Neural progenitor cell (in vitro differentiated cells): ENCODE measurements at regions not wholly inside any gene's neighbourhood (a gene's known extent, or its start where the extent isn't known, plus 50 kb on each side); places are given as distances from the start of the nearest gene placed in this dataset.

Experiments
- DNase-seq: peaks from one replicate; pipeline ENCODE4 v3.0.0-alpha.2; 2016; ENCODE audit warnings: low spot score
- H2AFZ ChIP-seq: fragments of 200-600 bp; sonication (generic); replicated peaks from 2 replicates; pipeline ENCODE4 v1.6.1; 2016; ENCODE audit warnings: antibody characterized with exemption
- H3F3A ChIP-seq: fragments of 200-600 bp; sonication (generic); 2 replicates; pipeline ENCODE4 v1.6.1; 2016; ENCODE audit warnings: antibody characterized with exemption, low read depth
- H3K27ac ChIP-seq: fragments of 200-600 bp; sonication (generic); 2 replicates; pipeline ENCODE4 v1.5.1; 2016; ENCODE audit warnings: mild to moderate bottlenecking
- H3K27me3 ChIP-seq: fragments of 200-600 bp; sonication (generic); 2 replicates; pipeline ENCODE4 v1.6.1; 2016; ENCODE audit warnings: mild to moderate bottlenecking, moderate library complexity
- H3K36me3 ChIP-seq: fragments of 200-600 bp; sonication (generic); 2 replicates; pipeline ENCODE4 v1.5.1; 2016
- H3K4me1 ChIP-seq: fragments of 200-600 bp; sonication (generic); 2 replicates; pipeline ENCODE4 v1.6.1; 2016; ENCODE audit warnings: mixed run types
- H3K4me2 ChIP-seq: fragments of 200-600 bp; sonication (generic); 2 replicates; pipeline ENCODE4 v1.6.1; 2016
- H3K4me3 ChIP-seq: fragments of 200-600 bp; sonication (generic); 2 replicates; pipeline ENCODE4 v1.5.1; 2016
- H3K79me2 ChIP-seq: fragments of 200-600 bp; sonication (generic); 2 replicates; pipeline ENCODE4 v1.6.1; 2016; ENCODE audit warnings: low read depth
- H3K9ac ChIP-seq: fragments of 200-600 bp; sonication (generic); 2 replicates; pipeline ENCODE4 v1.6.1; 2016
- H3K9me3 ChIP-seq: fragments of 200-600 bp; sonication (generic); 2 replicates; pipeline ENCODE4 v1.5.1; 2016; ENCODE audit warnings: low read depth
- H4K20me1 ChIP-seq: fragments of 200-600 bp; sonication (generic); 2 replicates; pipeline ENCODE4 v1.6.1; 2016; ENCODE audit warnings: low read depth
- H3K27ac Mint-ChIP-seq: 3 replicates; pipeline ENCODE4 v1.8.0; 2021; ENCODE audit warnings: mixed read lengths
- H3K27me3 Mint-ChIP-seq: 2 replicates; pipeline ENCODE4 v1.8.0; 2022; ENCODE audit warnings: low read depth, mild to moderate bottlenecking, inconsistent platforms, moderate library complexity, mixed read lengths; ENCODE audit not compliant: insufficient read depth
- H3K36me3 Mint-ChIP-seq: 3 replicates; pipeline ENCODE4 v1.8.0; 2021; ENCODE audit warnings: mixed read lengths
- H3K4me1 Mint-ChIP-seq: 3 replicates; pipeline ENCODE4 v1.8.0; 2021; ENCODE audit warnings: mixed read lengths
- H3K4me3 Mint-ChIP-seq: 3 replicates; pipeline ENCODE4 v1.8.0; 2021; ENCODE audit warnings: mild to moderate bottlenecking, moderate library complexity, mixed read lengths
- H3K9me3 Mint-ChIP-seq: 3 replicates; pipeline ENCODE4 v1.8.0; 2020; ENCODE audit warnings: mixed read lengths
- EZH2 ChIP-seq: fragments of 200-600 bp; sonication (generic); IDR thresholded peaks from 2 replicates; pipeline ENCODE4 v1.6.1; 2017; ENCODE audit warnings: antibody characterized with exemption, mild to moderate bottlenecking, moderate library complexity
- EZH2phosphoT487 ChIP-seq: fragments of 200-600 bp; sonication (generic); IDR thresholded peaks from 2 replicates; pipeline ENCODE4 v1.6.1; 2017; ENCODE audit warnings: antibody characterized with exemption
- TF ChIP-seq, protein P1 (sequence below): fragments of 200-600 bp; sonication (generic); IDR thresholded peaks from 2 replicates; pipeline ENCODE4 v1.5.1; 2017; ENCODE audit warnings: antibody characterized with exemption, mild to moderate bottlenecking

DNA sequence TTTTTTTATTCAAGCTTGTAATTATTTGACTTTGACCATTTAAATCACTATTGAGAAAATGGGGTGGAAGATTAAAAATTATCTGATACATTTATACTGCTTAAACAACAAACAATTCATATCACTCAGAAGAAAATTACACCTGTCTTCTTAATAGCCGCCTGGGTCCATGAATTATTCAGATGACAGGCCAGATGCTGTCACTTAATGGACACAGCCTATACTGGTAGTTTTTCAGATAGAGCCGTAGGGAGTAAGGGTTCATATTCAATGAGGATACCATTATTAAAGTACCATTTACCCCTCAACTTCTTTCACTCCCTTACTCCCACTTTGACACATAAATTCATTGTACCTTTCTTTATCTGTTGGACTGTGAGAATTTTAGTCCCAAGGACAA, 1193.4 kb upstream of the MAP3K7 start:
- Mint-ChIP-seq H3K4me1 (peaks cover 2% of the 10 kb centered on the region), H3K27me3 (peaks cover 2% of the 10 kb centered on the region), H3K9me3 (peaks cover 12% of the 10 kb centered on the region), H3K4me3 (no peak overlapping the region), H3K27ac (no peak overlapping the region), H3K36me3 (no peaks in the 10 kb centered on the region)
- no peaks in the 10 kb centered on the region for H3K36me3 ChIP-seq
- H3K9me3 ChIP-seq, result peaks cover 5% of the 10 kb centered on the region
- H3K9ac ChIP-seq, result no peak overlapping the region
- TF ChIP-seq, protein P1, sequence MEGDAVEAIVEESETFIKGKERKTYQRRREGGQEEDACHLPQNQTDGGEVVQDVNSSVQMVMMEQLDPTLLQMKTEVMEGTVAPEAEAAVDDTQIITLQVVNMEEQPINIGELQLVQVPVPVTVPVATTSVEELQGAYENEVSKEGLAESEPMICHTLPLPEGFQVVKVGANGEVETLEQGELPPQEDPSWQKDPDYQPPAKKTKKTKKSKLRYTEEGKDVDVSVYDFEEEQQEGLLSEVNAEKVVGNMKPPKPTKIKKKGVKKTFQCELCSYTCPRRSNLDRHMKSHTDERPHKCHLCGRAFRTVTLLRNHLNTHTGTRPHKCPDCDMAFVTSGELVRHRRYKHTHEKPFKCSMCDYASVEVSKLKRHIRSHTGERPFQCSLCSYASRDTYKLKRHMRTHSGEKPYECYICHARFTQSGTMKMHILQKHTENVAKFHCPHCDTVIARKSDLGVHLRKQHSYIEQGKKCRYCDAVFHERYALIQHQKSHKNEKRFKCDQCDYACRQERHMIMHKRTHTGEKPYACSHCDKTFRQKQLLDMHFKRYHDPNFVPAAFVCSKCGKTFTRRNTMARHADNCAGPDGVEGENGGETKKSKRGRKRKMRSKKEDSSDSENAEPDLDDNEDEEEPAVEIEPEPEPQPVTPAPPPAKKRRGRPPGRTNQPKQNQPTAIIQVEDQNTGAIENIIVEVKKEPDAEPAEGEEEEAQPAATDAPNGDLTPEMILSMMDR, result no peak
- TF ChIP-seq EZH2phosphoT487 (no peak), EZH2 (no peak)
- H3K4me2 ChIP-seq, result no peak overlapping the region
- no peaks in the 10 kb centered on the region for H3K4me1 ChIP-seq
- no peaks in the 10 kb centered on the region for H3K79me2 ChIP-seq
- H4K20me1 ChIP-seq, result no peaks in the 10 kb centered on the region
- no peak overlapping the region for H2AFZ ChIP-seq
- no peak for DNase-seq
- H3F3A ChIP-seq, result no peaks in the 10 kb centered on the region
- no peak overlapping the region for H3K27ac ChIP-seq
- H3K27me3 ChIP-seq, result no peaks in the 10 kb centered on the region
- no peak overlapping the region for H3K4me3 ChIP-seq

DNA sequence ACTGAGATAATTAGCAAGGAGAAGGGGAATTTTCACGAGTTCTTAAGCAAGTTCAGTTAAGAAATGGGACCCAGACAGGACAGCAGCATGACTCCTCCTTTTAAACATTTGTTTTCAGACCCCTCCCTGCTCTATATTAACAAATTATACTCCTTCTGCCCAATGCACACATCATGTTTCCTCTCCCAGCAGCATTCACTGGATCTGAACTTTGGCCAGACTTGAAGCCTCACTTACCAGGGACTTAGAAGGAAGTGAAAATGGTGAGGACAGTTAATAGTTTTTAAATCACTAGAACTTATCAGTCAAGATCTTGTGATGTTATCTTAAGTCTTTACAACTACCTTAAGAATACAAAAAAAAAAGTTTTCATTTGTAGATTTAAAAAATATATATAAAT, 1174.7 kb upstream of the MAP3K7 start:
- no peaks in the 10 kb centered on the region for H3K36me3 Mint-ChIP-seq
- no peaks in the 10 kb centered on the region for H3K27me3 Mint-ChIP-seq
- Histone ChIP-seq H3K79me2 (no peaks in the 10 kb centered on the region), H3K4me1 (no peaks in the 10 kb centered on the region), H3K4me3 (no peak overlapping the region), H4K20me1 (no peaks in the 10 kb centered on the region), H3F3A (no peaks in the 10 kb centered on the region), H3K9me3 (no peaks in the 10 kb centered on the region), H3K4me2 (no peak overlapping the region), H3K27ac (no peak overlapping the region), H3K27me3 (no peaks in the 10 kb centered on the region), H3K9ac (no peak overlapping the region), H3K36me3 (no peaks in the 10 kb centered on the region), H2AFZ (no peak overlapping the region)
- H3K27ac Mint-ChIP-seq, result no peak overlapping the region
- no peaks in the 10 kb centered on the region for H3K9me3 Mint-ChIP-seq
- H3K4me3 Mint-ChIP-seq, result no peak overlapping the region
- H3K4me1 Mint-ChIP-seq, result no peaks in the 10 kb centered on the region
- TF ChIP-seq EZH2phosphoT487, result no peak
- no peak for TF ChIP-seq EZH2
- TF ChIP-seq, protein P1, result no peak
- DNase-seq, result no peak

DNA sequence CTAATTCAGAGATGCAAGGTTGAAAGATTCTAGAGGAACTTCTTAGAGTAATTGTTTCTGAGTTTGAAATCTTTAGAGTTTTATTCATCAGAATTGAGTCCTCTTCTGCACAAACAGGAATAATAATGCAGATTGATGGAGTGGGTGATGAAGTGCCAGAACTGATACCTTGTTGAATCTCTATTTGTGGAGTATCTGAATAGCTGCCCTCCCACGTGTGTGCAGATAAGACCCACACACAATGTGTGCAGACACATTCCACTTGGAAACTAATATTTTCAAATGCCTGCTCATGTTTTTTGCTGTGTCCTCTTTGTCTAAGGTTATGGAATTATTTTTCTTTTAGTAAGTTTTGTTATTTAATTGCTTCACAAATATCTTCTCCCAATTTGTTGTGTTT, 1167.8 kb upstream of the MAP3K7 start:
- no peaks in the 10 kb centered on the region for H4K20me1 ChIP-seq
- H3K4me1 ChIP-seq, result no peaks in the 10 kb centered on the region
- H3K27ac ChIP-seq, result no peak overlapping the region
- H2AFZ ChIP-seq, result no peak overlapping the region
- no peaks in the 10 kb centered on the region for H3K27me3 Mint-ChIP-seq
- no peak overlapping the region for H3K4me2 ChIP-seq
- no peak overlapping the region for H3K4me3 Mint-ChIP-seq
- H3K27me3 ChIP-seq, result no peaks in the 10 kb centered on the region
- DNase-seq, result no peak
- H3K4me3 ChIP-seq, result no peak overlapping the region
- no peaks in the 10 kb centered on the region for H3K9me3 ChIP-seq
- TF ChIP-seq EZH2phosphoT487, result no peak
- H3K36me3 Mint-ChIP-seq, result no peaks in the 10 kb centered on the region
- H3K36me3 ChIP-seq, result no peaks in the 10 kb centered on the region
- H3K79me2 ChIP-seq, result no peaks in the 10 kb centered on the region
- H3K9me3 Mint-ChIP-seq, result no peaks in the 10 kb centered on the region
- H3F3A ChIP-seq, result no peaks in the 10 kb centered on the region
- H3K9ac ChIP-seq, result no peak overlapping the region
- no peak overlapping the region for H3K27ac Mint-ChIP-seq
- H3K4me1 Mint-ChIP-seq, result no peaks in the 10 kb centered on the region

DNA sequence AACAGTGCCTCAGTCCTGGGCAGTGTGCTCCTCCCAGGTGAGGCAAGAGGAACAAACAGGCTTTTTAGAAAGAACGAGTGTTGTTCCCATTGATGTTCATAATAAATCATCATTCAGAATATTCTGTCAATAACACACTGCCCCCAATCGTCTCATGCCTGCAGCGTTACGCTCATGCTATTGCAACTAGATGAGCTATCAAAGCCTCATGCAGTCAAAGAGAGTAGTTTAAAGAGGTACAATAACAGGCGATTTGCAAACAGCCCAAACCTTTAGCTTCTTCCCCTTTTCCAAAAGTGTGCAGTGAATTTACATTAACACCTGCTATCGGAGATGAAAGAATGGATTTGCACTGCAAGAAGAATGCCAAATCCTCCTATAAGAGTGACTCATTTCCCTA, 1164.7 kb upstream of the MAP3K7 start:
- no peaks in the 10 kb centered on the region for H4K20me1 ChIP-seq
- no peak overlapping the region for H3K27ac ChIP-seq
- Mint-ChIP-seq H3K4me3 (no peak overlapping the region), H3K4me1 (no peaks in the 10 kb centered on the region), H3K36me3 (no peaks in the 10 kb centered on the region), H3K9me3 (no peaks in the 10 kb centered on the region), H3K27ac (no peak overlapping the region), H3K27me3 (no peaks in the 10 kb centered on the region)
- no peak for DNase-seq
- H3F3A ChIP-seq, result no peaks in the 10 kb centered on the region
- H3K27me3 ChIP-seq, result no peaks in the 10 kb centered on the region
- TF ChIP-seq EZH2 (no peak), EZH2phosphoT487 (no peak)
- TF ChIP-seq, protein P1, result no peak
- no peaks in the 10 kb centered on the region for H3K4me1 ChIP-seq
- no peak overlapping the region for H3K9ac ChIP-seq
- H3K4me3 ChIP-seq, result no peak overlapping the region
- H3K36me3 ChIP-seq, result no peaks in the 10 kb centered on the region
- no peaks in the 10 kb centered on the region for H3K79me2 ChIP-seq
- no peak overlapping the region for H3K4me2 ChIP-seq
- H3K9me3 ChIP-seq, result no peaks in the 10 kb centered on the region
- H2AFZ ChIP-seq, result no peak overlapping the region
